DND-41 (cell line): ENCODE measurements at regions not wholly inside any gene's neighbourhood (a gene's known extent, or its start where the extent isn't known, plus 50 kb on each side); places are given as distances from the start of the nearest gene placed in this dataset.
"Not testable (repeated sequence)": the region's sequence is repeated elsewhere in the genome, so short reads cannot be mapped to it uniquely, and the experiment has no call there.

Source experiments
- ATAC-seq: fragments of 200-7000 bp; cut with Tn5 transposase; 3 replicates; pipeline ENCODE4 v1.9.1; 2021; ENCODE audit warnings: low read depth; ENCODE audit not compliant: insufficient read depth
- DNase-seq: peaks from one replicate; pipeline ENCODE4 v3.0.0-alpha.2; 2020
- H2AFZ ChIP-seq: 2 replicates; pipeline ENCODE4 v1.6.0; 2012; ENCODE audit warnings: low read depth, low read length
- H3K27ac ChIP-seq: 2 replicates; pipeline ENCODE4 v1.5.1; 2012; ENCODE audit warnings: low read length, inconsistent platforms
- H3K27me3 ChIP-seq: fragments of 200-600 bp; sonication (generic); 2 replicates; pipeline ENCODE4 v1.6.0; 2012; ENCODE audit warnings: low read length, mild to moderate bottlenecking, inconsistent platforms; ENCODE audit not compliant: insufficient read depth, poor library complexity
- H3K36me3 ChIP-seq: 2 replicates; pipeline ENCODE4 v1.5.1; 2012; ENCODE audit warnings: low read length, inconsistent platforms; ENCODE audit not compliant: insufficient read depth
- H3K4me1 ChIP-seq: 2 replicates; pipeline ENCODE4 v1.5.1; 2012; ENCODE audit warnings: mild to moderate bottlenecking, low read length; ENCODE audit not compliant: insufficient read depth
- H3K4me2 ChIP-seq: 2 replicates; pipeline ENCODE4 v1.6.0; 2012; ENCODE audit warnings: mild to moderate bottlenecking, moderate library complexity, low read length, inconsistent platforms; ENCODE audit not compliant: insufficient read depth
- H3K4me3 ChIP-seq, 2 experiments: fragments of 200-600 bp in 1 of 2; shearing (Covaris generic) in 1 of 2; 2 replicates each; pipeline ENCODE4 v1.5.1; 2012 to 2016; ENCODE audit warnings: inconsistent platforms in 2 of 2, low read length in 2 of 2, mild to moderate bottlenecking in 2 of 2, low read depth in 1 of 2, moderate library complexity in 1 of 2
- H3K79me2 ChIP-seq: 2 replicates; pipeline ENCODE4 v1.6.0; 2012; ENCODE audit warnings: low read length, inconsistent platforms; ENCODE audit not compliant: insufficient read depth
- H3K9ac ChIP-seq: 2 replicates; pipeline ENCODE4 v1.6.0; 2012; ENCODE audit warnings: low read depth, mild to moderate bottlenecking, inconsistent platforms, low read length, moderate library complexity
- H3K9me3 ChIP-seq: 2 replicates; pipeline ENCODE4 v1.5.1; 2012; ENCODE audit warnings: low read length, moderate library complexity, mild to moderate bottlenecking, inconsistent platforms; ENCODE audit not compliant: insufficient read depth, severe bottlenecking
- H4K20me1 ChIP-seq: 2 replicates; pipeline ENCODE4 v1.6.0; 2012; ENCODE audit warnings: low read length; ENCODE audit not compliant: insufficient read depth
- EZH2 ChIP-seq: IDR thresholded peaks from 3 replicates; pipeline ENCODE4 v1.6.1; 2012; ENCODE audit warnings: borderline replicate concordance, low read depth, mild to moderate bottlenecking, moderate library complexity, low read length, inconsistent platforms; ENCODE audit not compliant: severe bottlenecking
- TF ChIP-seq, protein P1 (sequence below): IDR thresholded peaks from 2 replicates; pipeline ENCODE4 v1.5.1; 2012; ENCODE audit warnings: borderline replicate concordance, low read length, moderate library complexity, mild to moderate bottlenecking; ENCODE audit not compliant: poor library complexity, severe bottlenecking; ENCODE audit errors: extremely low read depth

DNA sequence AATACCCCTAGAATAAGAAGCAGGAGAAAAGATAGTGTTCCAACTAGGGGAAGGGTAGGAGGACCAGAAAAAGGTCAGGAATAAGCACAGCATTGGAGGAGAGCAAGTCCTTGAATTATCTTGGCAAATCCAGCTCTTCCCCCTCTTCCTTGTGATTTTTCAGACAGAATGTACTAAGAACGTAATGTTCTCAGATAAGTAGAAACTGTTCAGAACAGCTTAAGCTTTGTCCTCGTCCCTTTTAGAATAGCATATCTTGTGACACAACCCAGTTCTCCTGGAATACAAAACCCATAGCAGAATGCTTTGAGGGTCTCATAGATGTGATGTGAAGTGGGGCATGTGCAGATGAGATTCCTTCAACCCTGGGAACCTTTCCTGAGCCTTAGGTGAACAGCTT lies 97.4 kb downstream of the EMB start:
- no peaks in the 10 kb centered on the region for H3K79me2 ChIP-seq
- no peaks in the 10 kb centered on the region for H4K20me1 ChIP-seq
- no peak overlapping the region for H2AFZ ChIP-seq
- no peak overlapping the region for H3K9ac ChIP-seq
- no peaks in the 10 kb centered on the region for H3K9me3 ChIP-seq
- H3K27ac ChIP-seq, result no peak overlapping the region
- no peaks in the 10 kb centered on the region for H3K27me3 ChIP-seq
- no peak for TF ChIP-seq EZH2
- TF ChIP-seq, protein P1, sequence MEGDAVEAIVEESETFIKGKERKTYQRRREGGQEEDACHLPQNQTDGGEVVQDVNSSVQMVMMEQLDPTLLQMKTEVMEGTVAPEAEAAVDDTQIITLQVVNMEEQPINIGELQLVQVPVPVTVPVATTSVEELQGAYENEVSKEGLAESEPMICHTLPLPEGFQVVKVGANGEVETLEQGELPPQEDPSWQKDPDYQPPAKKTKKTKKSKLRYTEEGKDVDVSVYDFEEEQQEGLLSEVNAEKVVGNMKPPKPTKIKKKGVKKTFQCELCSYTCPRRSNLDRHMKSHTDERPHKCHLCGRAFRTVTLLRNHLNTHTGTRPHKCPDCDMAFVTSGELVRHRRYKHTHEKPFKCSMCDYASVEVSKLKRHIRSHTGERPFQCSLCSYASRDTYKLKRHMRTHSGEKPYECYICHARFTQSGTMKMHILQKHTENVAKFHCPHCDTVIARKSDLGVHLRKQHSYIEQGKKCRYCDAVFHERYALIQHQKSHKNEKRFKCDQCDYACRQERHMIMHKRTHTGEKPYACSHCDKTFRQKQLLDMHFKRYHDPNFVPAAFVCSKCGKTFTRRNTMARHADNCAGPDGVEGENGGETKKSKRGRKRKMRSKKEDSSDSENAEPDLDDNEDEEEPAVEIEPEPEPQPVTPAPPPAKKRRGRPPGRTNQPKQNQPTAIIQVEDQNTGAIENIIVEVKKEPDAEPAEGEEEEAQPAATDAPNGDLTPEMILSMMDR, result no peak
- no peaks in the 10 kb centered on the region for H3K4me1 ChIP-seq
- no peak for DNase-seq
- no peaks in the 10 kb centered on the region for H3K36me3 ChIP-seq
- no peak for ATAC-seq
- H3K4me2 ChIP-seq, result no peak overlapping the region
- no peak overlapping the region for H3K4me3 ChIP-seq

DNA sequence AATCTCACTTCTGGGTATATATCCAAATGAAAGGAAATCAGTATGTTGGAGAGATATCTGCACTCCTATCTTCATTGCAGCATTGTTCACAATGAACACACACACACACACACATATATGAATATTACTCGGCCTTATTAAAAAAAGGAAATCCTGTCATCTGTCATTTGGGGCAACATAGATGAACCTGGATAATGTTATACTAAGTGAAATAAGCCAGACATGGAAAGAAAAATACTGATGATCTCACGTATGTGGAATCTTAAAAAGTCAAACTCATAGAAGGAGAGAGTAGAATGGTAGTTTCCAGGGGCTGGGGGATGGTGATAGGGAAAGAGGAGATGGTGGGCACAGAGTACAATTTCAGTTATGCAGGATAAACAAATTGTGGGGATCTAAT lies 100.3 kb downstream of the EMB start:
- Histone ChIP-seq H4K20me1 (no peaks in the 10 kb centered on the region), H3K4me1 (no peaks in the 10 kb centered on the region), H2AFZ (no peak overlapping the region), H3K36me3 (0 out of 2 replicates have a peak, but pooled peaks cover 3% of the 10 kb centered on the region), H3K27me3 (no peaks in the 10 kb centered on the region), H3K4me2 (no peak overlapping the region), H3K27ac (no peak overlapping the region), H3K4me3 (no peak overlapping the region), H3K9me3 (no peaks in the 10 kb centered on the region), H3K9ac (no peak overlapping the region), H3K79me2 (no peaks in the 10 kb centered on the region)
- DNase-seq, result no peak
- TF ChIP-seq, protein P1, result no peak
- ATAC-seq, result no peak

DNA sequence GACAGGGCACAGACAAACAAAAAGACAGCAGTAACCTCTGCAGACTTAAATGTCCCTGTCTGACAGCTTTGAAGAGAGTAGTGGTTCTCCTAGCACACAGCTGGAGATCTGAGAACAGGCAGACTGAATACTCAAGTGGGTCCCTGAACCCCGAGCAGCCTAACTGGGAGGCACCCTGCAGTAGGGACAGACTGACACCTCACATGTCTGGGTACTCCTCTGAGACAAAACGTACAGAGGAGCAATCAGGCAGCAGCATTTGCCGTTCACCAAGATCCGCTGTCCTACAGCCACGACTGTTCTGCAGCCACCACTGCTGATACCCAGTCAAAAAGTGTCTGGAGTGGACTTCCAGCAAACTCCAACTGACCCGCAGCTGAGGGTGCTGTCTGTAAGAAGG lies 110.5 kb downstream of the EMB start:
- H3K4me1 ChIP-seq, H3K27ac ChIP-seq, H2AFZ ChIP-seq, ATAC-seq, H3K4me2 ChIP-seq, H3K36me3 ChIP-seq, H3K9ac ChIP-seq, H3K4me3 ChIP-seq, H4K20me1 ChIP-seq, H3K27me3 ChIP-seq, H3K79me2 ChIP-seq, DNase-seq: not testable (repeated sequence)
- H3K9me3 ChIP-seq, result peaks cover 11% of the 10 kb centered on the region

DNA sequence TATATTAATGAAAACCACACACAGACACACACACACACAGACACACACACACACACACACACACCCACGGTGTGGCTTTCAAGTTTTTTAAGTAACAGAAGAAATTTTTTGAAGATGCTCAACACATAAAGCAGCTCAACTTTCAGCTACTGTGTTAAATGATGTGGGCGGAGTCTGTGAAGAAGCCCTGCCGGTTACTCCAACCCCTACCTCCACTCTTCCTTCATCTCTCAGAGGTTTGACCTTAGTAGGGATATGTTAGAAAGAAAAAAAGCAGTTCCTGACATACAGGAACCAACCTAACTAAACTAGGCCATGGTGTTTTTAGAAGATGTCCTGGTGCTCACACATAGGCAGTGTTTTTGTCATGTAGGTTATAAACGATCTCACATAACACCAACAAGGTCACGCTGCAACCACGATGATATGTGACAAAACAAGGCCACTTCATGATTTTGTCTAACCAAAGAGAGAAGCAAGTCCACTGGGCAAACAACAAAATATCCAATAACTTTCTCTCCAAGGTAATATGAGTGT lies 112.8 kb downstream of the EMB start:
- Histone ChIP-seq H3K9ac (no peak overlapping the region), H3K4me2 (no peak overlapping the region), H3K4me3 (no peak overlapping the region), H3K79me2 (no peaks in the 10 kb centered on the region), H3K36me3 (peaks cover 3% of the 10 kb centered on the region; the same call in 1 of the 2 replicates), H2AFZ (no peak overlapping the region), H3K27me3 (no peaks in the 10 kb centered on the region), H3K27ac (no peak overlapping the region), H4K20me1 (no peaks in the 10 kb centered on the region), H3K9me3 (peaks cover 13% of the 10 kb centered on the region), H3K4me1 (no peaks in the 10 kb centered on the region)
- ATAC-seq (peak; percentile 33; the same call in 1 of the 3 replicates), DNase-seq (no peak)
- TF ChIP-seq, protein P1, result no peak
- no peak for TF ChIP-seq EZH2
